Trophoblast cell (in vitro differentiated cells and primary cell): ENCODE measurements at regions not wholly inside any gene's neighbourhood (a gene's known extent, or its start where the extent isn't known, plus 50 kb on each side); places are given as distances from the start of the nearest gene placed in this dataset.

Experiments
- DNase-seq, 2 donors: peaks; one replicate each; pipeline ENCODE4 v3.0.0-alpha.2; 2016
- H2AFZ ChIP-seq: 2 replicates; pipeline ENCODE4 v1.6.1; 2013; ENCODE audit warnings: low read length, moderate library complexity, mild to moderate bottlenecking; ENCODE audit not compliant: insufficient read depth, poor library complexity
- H2AK5ac ChIP-seq: 2 replicates; pipeline ENCODE4 v1.6.1; 2013; ENCODE audit warnings: mild to moderate bottlenecking, low read length
- H2BK120ac ChIP-seq: 2 replicates; pipeline ENCODE4 v1.6.1; 2013; ENCODE audit warnings: low read length, mild to moderate bottlenecking, moderate library complexity; ENCODE audit not compliant: insufficient read depth, poor library complexity
- H2BK12ac ChIP-seq: 2 replicates; pipeline ENCODE4 v1.6.1; 2013; ENCODE audit warnings: mild to moderate bottlenecking, low read length, moderate library complexity
- H2BK5ac ChIP-seq: 2 replicates; pipeline ENCODE4 v1.6.1; 2013; ENCODE audit warnings: low read length, low read depth, moderate library complexity, mild to moderate bottlenecking; ENCODE audit not compliant: poor library complexity
- H3K14ac ChIP-seq: 2 replicates; pipeline ENCODE4 v1.6.1; 2013; ENCODE audit warnings: mild to moderate bottlenecking, low read length
- H3K18ac ChIP-seq: 2 replicates; pipeline ENCODE4 v1.6.1; 2013; ENCODE audit warnings: mild to moderate bottlenecking, low read length
- H3K23ac ChIP-seq: 2 replicates; pipeline ENCODE4 v1.6.1; 2013; ENCODE audit warnings: low read length
- H3K27ac ChIP-seq: 2 replicates; pipeline ENCODE4 v1.5.1; 2013; ENCODE audit warnings: low read depth, mild to moderate bottlenecking, inconsistent platforms, low read length, moderate library complexity
- H3K27me3 ChIP-seq: 2 replicates; pipeline ENCODE4 v1.6.1; 2013; ENCODE audit warnings: inconsistent platforms, mild to moderate bottlenecking, low read length, moderate library complexity; ENCODE audit not compliant: insufficient read depth
- H3K36me3 ChIP-seq, 2 experiments: 1 replicate in 1 of 2; 2 replicates in 1 of 2; pipeline ENCODE4 v1.6.1; 2013; ENCODE audit warnings: low read length in 2 of 2, mild to moderate bottlenecking in 2 of 2, moderate library complexity in 1 of 2; ENCODE audit not compliant: insufficient read depth in 2 of 2, control insufficient read depth in 1 of 2
- H3K4ac ChIP-seq: 2 replicates; pipeline ENCODE4 v1.6.1; 2013; ENCODE audit warnings: low read depth, mild to moderate bottlenecking, low read length, moderate library complexity
- H3K4me1 ChIP-seq, 2 experiments: 1 replicate in 1 of 2; 2 replicates in 1 of 2; pipeline ENCODE4 v1.6.1; 2013; ENCODE audit warnings: low read length in 2 of 2, mild to moderate bottlenecking in 2 of 2, moderate library complexity in 1 of 2; ENCODE audit not compliant: insufficient read depth in 2 of 2, control insufficient read depth in 1 of 2
- H3K4me2 ChIP-seq: 2 replicates; pipeline ENCODE4 v1.6.1; 2013; ENCODE audit warnings: inconsistent platforms, mild to moderate bottlenecking, low read length, moderate library complexity
- H3K4me3 ChIP-seq: 2 replicates; pipeline ENCODE4 v1.5.1; 2013; ENCODE audit warnings: mild to moderate bottlenecking, low read depth, low read length, inconsistent platforms
- H3K79me1 ChIP-seq: one replicate; pipeline ENCODE4 v1.6.1; 2013; ENCODE audit warnings: low read length
- H3K79me2 ChIP-seq: 2 replicates; pipeline ENCODE4 v1.6.1; 2013; ENCODE audit warnings: low read length, mild to moderate bottlenecking; ENCODE audit not compliant: control insufficient read depth, insufficient read depth, poor library complexity
- H3K9ac ChIP-seq: 2 replicates; pipeline ENCODE4 v1.6.1; 2013; ENCODE audit warnings: mild to moderate bottlenecking, low read length
- H3K9me3 ChIP-seq: 2 replicates; pipeline ENCODE4 v1.6.1; 2013; ENCODE audit warnings: low read depth, mild to moderate bottlenecking, control low read depth, inconsistent platforms, low read length; ENCODE audit not compliant: insufficient read depth
- H4K12ac ChIP-seq: 2 replicates; pipeline ENCODE4 v1.6.1; 2013; ENCODE audit warnings: low read depth, mild to moderate bottlenecking, low read length, moderate library complexity
- H4K8ac ChIP-seq: 2 replicates; pipeline ENCODE4 v1.6.1; 2013; ENCODE audit warnings: low read depth, mild to moderate bottlenecking, low read length, moderate library complexity
- H4K91ac ChIP-seq: one replicate; pipeline ENCODE4 v1.6.1; 2013; ENCODE audit warnings: low read depth, mild to moderate bottlenecking, low read length, moderate library complexity
- WGBS: extraction: QIAGEN DNeasy Blood & Tissue Kit; methylation state at CpG from one replicate; pipeline ENCODE4 v1.1.7; 2013; ENCODE audit warnings: missing lambda C conversion rate; ENCODE audit not compliant: insufficient read length, insufficient coverage; ENCODE audit errors: extremely low coverage; 5-methylcytosine and 5-hydroxymethylcytosine counted together

DNA sequence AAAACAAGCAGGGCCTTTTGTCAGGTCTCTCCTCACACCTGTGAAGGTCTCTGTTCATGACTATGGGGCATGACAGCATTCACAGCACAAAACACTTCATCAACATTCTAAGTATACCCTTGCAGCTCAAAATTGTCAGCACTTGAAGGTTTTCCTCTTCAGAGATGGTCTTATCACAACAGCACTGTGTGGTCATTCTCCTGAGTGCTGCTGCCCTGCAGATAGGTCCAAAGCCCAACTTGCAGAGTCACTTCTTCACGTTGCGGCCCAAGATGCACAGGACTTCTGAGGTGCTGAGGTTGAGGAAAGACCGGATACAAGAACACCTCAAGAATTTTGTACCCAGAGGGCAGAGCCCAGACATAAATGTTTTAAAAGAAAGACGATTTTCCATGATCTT lies 574.5 kb downstream of the UQCRFS1 start:
- no peak for DNase-seq
- Histone ChIP-seq H2BK12ac (no peak overlapping the region), H3K27ac (no peak overlapping the region), H3K4me2 (no peak overlapping the region), H3K79me1 (peaks cover 2% of the 10 kb centered on the region), H2AK5ac (no peak overlapping the region), H3K23ac (no peak overlapping the region), H3K14ac (no peak overlapping the region), H4K12ac (no peak overlapping the region), H4K91ac (no peak overlapping the region), H2AFZ (no peak overlapping the region), H3K4me1 (peaks cover 3 to 4% of the 10 kb centered on the region in 2 experiments), H3K4me3 (no peak overlapping the region), H2BK5ac (no peak overlapping the region), H3K36me3 (peaks cover 0 to 2% of the 10 kb centered on the region in 2 experiments), H3K9ac (no peak overlapping the region), H3K79me2 (no peaks in the 10 kb centered on the region), H3K18ac (no peak overlapping the region), H3K9me3 (no peaks in the 10 kb centered on the region), H3K4ac (no peak overlapping the region), H3K27me3 (no peaks in the 10 kb centered on the region), H4K8ac (no peak overlapping the region), H2BK120ac (no peak overlapping the region)
- WGBS: no CpG with 5 or more reads among the region's 4 CpGs

- WGBS: no CpG with 5 or more reads among the region's 5 CpGs
- Histone ChIP-seq H3K27ac (no peak overlapping the region), H3K18ac (no peak overlapping the region), H3K79me2 (no peaks in the 10 kb centered on the region), H2AK5ac (no peak overlapping the region), H4K91ac (no peak overlapping the region), H3K9ac (no peak overlapping the region), H3K9me3 (no peaks in the 10 kb centered on the region), H2BK12ac (no peak overlapping the region), H2BK5ac (no peak overlapping the region), H2BK120ac (no peak overlapping the region), H3K4ac (no peak overlapping the region), H3K4me2 (no peak overlapping the region), H3K14ac (no peak overlapping the region), H3K4me3 (no peak overlapping the region), H3K27me3 (no peaks in the 10 kb centered on the region), H3K4me1 (peaks cover 4 to 6% of the 10 kb centered on the region in 2 experiments), H3K79me1 (peaks cover 2% of the 10 kb centered on the region), H4K12ac (no peak overlapping the region), H4K8ac (no peak overlapping the region), H3K23ac (no peak overlapping the region), H2AFZ (no peak overlapping the region), H3K36me3 (peaks cover 0 to 2% of the 10 kb centered on the region in 2 experiments)
- no peak for DNase-seq
Observed at GRCh38 chr19:28636706-28637105, 576.2 kb downstream of the UQCRFS1 start.

- H3K79me1 ChIP-seq: peaks cover 2% of the 10 kb centered on the region
- H4K91ac ChIP-seq: no peak overlapping the region
- H3K4ac ChIP-seq: no peak overlapping the region
- WGBS: no CpG with 5 or more reads among the region's 5 CpGs
- H3K9me3 ChIP-seq: no peaks in the 10 kb centered on the region
- H3K27ac ChIP-seq: no peak overlapping the region
- peaks cover 4 to 6% of the 10 kb centered on the region in 2 experiments for H3K4me1 ChIP-seq
- H3K9ac ChIP-seq: no peak overlapping the region
- H3K79me2 ChIP-seq: no peaks in the 10 kb centered on the region
- no peak overlapping the region for H4K8ac ChIP-seq
- H2AK5ac ChIP-seq: no peak overlapping the region
- peaks cover 0 to 2% of the 10 kb centered on the region in 2 experiments for H3K36me3 ChIP-seq
- H3K27me3 ChIP-seq: no peaks in the 10 kb centered on the region
- H2BK12ac ChIP-seq: no peak overlapping the region
- H2AFZ ChIP-seq: no peak overlapping the region
- H4K12ac ChIP-seq: no peak overlapping the region
- H3K23ac ChIP-seq: no peak overlapping the region
- no peak overlapping the region for H2BK5ac ChIP-seq
- H3K4me3 ChIP-seq: no peak overlapping the region
- no peak overlapping the region for H3K18ac ChIP-seq
- no peak overlapping the region for H3K4me2 ChIP-seq
- H2BK120ac ChIP-seq: no peak overlapping the region
- no peak for DNase-seq
- no peak overlapping the region for H3K14ac ChIP-seq
Observed at GRCh38 chr19:28636016-28636629, 576.8 kb downstream of the UQCRFS1 start.

- no peak overlapping the region for H2AFZ ChIP-seq
- no peak overlapping the region for H4K91ac ChIP-seq
- H3K79me2 ChIP-seq: no peaks in the 10 kb centered on the region
- H3K9me3 ChIP-seq: no peaks in the 10 kb centered on the region
- no peak overlapping the region for H2BK120ac ChIP-seq
- no peak overlapping the region for H2AK5ac ChIP-seq
- no peak for DNase-seq
- H4K12ac ChIP-seq: no peak overlapping the region
- H3K27me3 ChIP-seq: no peaks in the 10 kb centered on the region
- H3K36me3 ChIP-seq: peaks cover 0 to 2% of the 10 kb centered on the region in 2 experiments
- no peak overlapping the region for H2BK5ac ChIP-seq
- peaks cover 0 to 3% of the 10 kb centered on the region in 2 experiments for H3K4me1 ChIP-seq
- no peak overlapping the region for H3K4me2 ChIP-seq
- no peak overlapping the region for H3K27ac ChIP-seq
- H2BK12ac ChIP-seq: no peak overlapping the region
- WGBS: no CpG with 5 or more reads among the region's 1 CpG
- no peak overlapping the region for H3K4me3 ChIP-seq
- no peak overlapping the region for H3K9ac ChIP-seq
- H3K14ac ChIP-seq: no peak overlapping the region
- H3K4ac ChIP-seq: no peak overlapping the region
- no peak overlapping the region for H4K8ac ChIP-seq
- no peak overlapping the region for H3K18ac ChIP-seq
- no peaks in the 10 kb centered on the region for H3K79me1 ChIP-seq
- H3K23ac ChIP-seq: no peak overlapping the region
Observed at GRCh38 chr19:28634837-28635236, 578.1 kb downstream of the UQCRFS1 start.
